A549 (cell line): ENCODE measurements at regions not wholly inside any gene's neighbourhood (a gene's known extent, or its start where the extent isn't known, plus 50 kb on each side); places are given as distances from the start of the nearest gene placed in this dataset.

ENCODE experiments used
- ATAC-seq, 2 experiments: fragments of 200-7000 bp in 1 of 2; fragments of >200 bp in 1 of 2; cut with Nextera tagmentation in 1 of 2; cut with Tn5 transposase in 1 of 2; 3 replicates each; pipeline versions ENCODE4 v1.8.0 to v1.9.1; 2018 to 2020; ENCODE audit warnings: mild to moderate bottlenecking in 1 of 2, moderate library complexity in 1 of 2
- CTCF ChIA-PET: fragments of 300-600 bp; sonication (Branson Sonifier 250); formaldehyde crosslinking; extraction: SDS; loops from one replicate; lab custom pipeline; 2021; ENCODE audit warnings: antibody characterized with exemption, inconsistent platforms; lab: Yijun Ruan, JAX
- POLR2A ChIA-PET: fragments of 350-600 bp; formaldehyde crosslinking; extraction: SDS; loops from one replicate; lab custom pipeline; 2021; ENCODE audit warnings: antibody characterized with exemption, inconsistent platforms; lab: Yijun Ruan, JAX
- DNase-seq, 2 experiments: peaks; one replicate each; pipeline versions ENCODE4 v3.0.0 to v3.0.0-alpha.2; 2011 to 2016; ENCODE audit warnings: low read depth in 1 of 2, low spot score in 1 of 2
- FAIRE-seq: peaks from 2 replicates; lab custom pipeline; 2011; peaks lifted over from hg19 to GRCh38; lab: Jason Lieb, UNC
- H3K27ac ChIP-seq, 2 experiments: fragments of >200 bp; sonication (Bioruptor Twin); formaldehyde crosslinking; 3 replicates each; pipeline ENCODE4 v1.5.1; 2016 to 2017
- H3K4me1 ChIP-seq: fragments of >200 bp; sonication (Bioruptor Twin); formaldehyde crosslinking; 3 replicates; pipeline ENCODE4 v1.6.1; 2016
- H3K4me2 ChIP-seq: fragments of >200 bp; sonication (Bioruptor Twin); formaldehyde crosslinking; 3 replicates; pipeline ENCODE4 v1.6.1; 2016
- H3K4me3 ChIP-seq: fragments of >200 bp; sonication (Bioruptor Twin); formaldehyde crosslinking; 3 replicates; pipeline ENCODE4 v1.5.1; 2016
- H3K9me3 ChIP-seq: fragments of >200 bp; sonication (Bioruptor Twin); formaldehyde crosslinking; 3 replicates; pipeline ENCODE4 v1.6.1; 2016
- CHD2 ChIP-seq: fragments of 150-350 bp; IDR thresholded peaks from 2 replicates; pipeline ENCODE4 v1.6.1; 2014; ENCODE audit warnings: low read length; ENCODE audit not compliant: partially characterized antibody
- CHD4 ChIP-seq: fragments of 200-600 bp; sonication (generic); IDR thresholded peaks from 2 replicates; pipeline ENCODE4 v1.6.1; 2016; ENCODE audit warnings: antibody characterized with exemption, mild to moderate bottlenecking, borderline replicate concordance
- EHF ChIP-seq: fragments of 250-450 bp; sonication (Bioruptor Pico); IDR thresholded peaks from 2 replicates; pipeline ENCODE4 v1.5.0; 2020; ENCODE audit warnings: mild to moderate bottlenecking
- EP300 ChIP-seq, 2 experiments: fragments of >200 bp; sonication (Bioruptor Twin); formaldehyde crosslinking; IDR thresholded peaks; 2 replicates in 1 of 2; 3 replicates in 1 of 2; pipeline ENCODE4 v1.6.1; 2016 to 2017
- GATA3 ChIP-seq: IDR thresholded peaks from 2 replicates; pipeline ENCODE4 v1.6.1; 2012; ENCODE audit warnings: borderline replicate concordance
- HDAC2 ChIP-seq: fragments of 200-600 bp; sonication (generic); IDR thresholded peaks from 2 replicates; pipeline ENCODE4 v1.6.1; 2016
- HOXA7 ChIP-seq: fragments of 250-450 bp; sonication (Bioruptor Pico); IDR thresholded peaks from 2 replicates; pipeline ENCODE4 v1.5.0; 2020; ENCODE audit warnings: mild to moderate bottlenecking, moderate library complexity
- HOXB13 ChIP-seq: fragments of 250-450 bp; sonication (Bioruptor Pico); IDR thresholded peaks from 2 replicates; pipeline ENCODE4 v1.5.0; 2020; ENCODE audit warnings: low read depth, mild to moderate bottlenecking, moderate library complexity
- HOXB5 ChIP-seq: fragments of 250-450 bp; sonication (Bioruptor Pico); IDR thresholded peaks from 2 replicates; pipeline ENCODE4 v1.5.0; 2020; ENCODE audit warnings: mild to moderate bottlenecking, moderate library complexity
- JUNB ChIP-seq: fragments of >200 bp; sonication (Bioruptor Twin); formaldehyde crosslinking; IDR thresholded peaks from 2 replicates; pipeline ENCODE4 v1.6.1; 2016
- KDM1A ChIP-seq: fragments of 200-600 bp; sonication (generic); IDR thresholded peaks from 2 replicates; pipeline ENCODE4 v1.6.1; 2016; ENCODE audit warnings: low read depth, mild to moderate bottlenecking
- MAZ ChIP-seq: fragments of 150-350 bp; IDR thresholded peaks from 2 replicates; pipeline ENCODE4 v1.6.1; 2014; ENCODE audit warnings: antibody characterized with exemption, low read depth, low read length, borderline replicate concordance
- MYC ChIP-seq: IDR thresholded peaks from 2 replicates; pipeline ENCODE4 v1.6.1; 2012; ENCODE audit warnings: mild to moderate bottlenecking, inconsistent platforms, low read length, improper control_type of control experiment, borderline replicate concordance
- PHF8 ChIP-seq: fragments of 200-600 bp; sonication (generic); IDR thresholded peaks from 2 replicates; pipeline ENCODE4 v1.6.1; 2016; ENCODE audit warnings: low read depth, mild to moderate bottlenecking, antibody characterized with exemption, moderate library complexity, borderline replicate concordance
- POLR2A ChIP-seq: IDR thresholded peaks from 2 replicates; pipeline ENCODE4 v1.6.1; 2012; ENCODE audit warnings: mild to moderate bottlenecking, low read length
- POLR2AphosphoS2 ChIP-seq: conservative IDR thresholded peaks from 2 replicates; pipeline ENCODE4 v1.6.1; 2012; ENCODE audit warnings: low read length, improper control_type of control experiment, inconsistent platforms
- RARB ChIP-seq: fragments of 250-450 bp; sonication (Bioruptor Pico); IDR thresholded peaks from 2 replicates; pipeline ENCODE4 v1.8.0; 2021; ENCODE audit warnings: mild to moderate bottlenecking, moderate library complexity
- SMC3 ChIP-seq: fragments of >200 bp; sonication (Bioruptor Twin); formaldehyde crosslinking; IDR thresholded peaks from 3 replicates; pipeline ENCODE4 v1.6.1; 2018; ENCODE audit warnings: inconsistent platforms
- SREBF2 ChIP-seq: fragments of 450-650 bp; IDR thresholded peaks from 2 replicates; pipeline ENCODE4 v1.6.1; 2014; ENCODE audit warnings: mild to moderate bottlenecking, moderate library complexity
- ZNF302 ChIP-seq: fragments of 250-450 bp; sonication (Bioruptor Pico); IDR thresholded peaks from 2 replicates; pipeline ENCODE4 v1.9.0; 2021; ENCODE audit warnings: inconsistent platforms, mild to moderate bottlenecking, moderate library complexity
- WGBS: methylation state at CpG from one replicate; pipeline ENCODE4 v1.1.6; 2017; ENCODE audit errors: missing lambda C conversion rate; 5-methylcytosine and 5-hydroxymethylcytosine counted together
- TF ChIP-seq, protein P1 (sequence below): fragments of >200 bp; sonication (Bioruptor Twin); formaldehyde crosslinking; IDR thresholded peaks from 3 replicates; pipeline ENCODE4 v1.6.1; 2016
- TF ChIP-seq, protein P2 (sequence below): fragments of >200 bp; sonication (Bioruptor Twin); formaldehyde crosslinking; IDR thresholded peaks from 3 replicates; pipeline ENCODE4 v1.5.1; 2016
- TF ChIP-seq, protein P3 (sequence below): fragments of 250-450 bp; sonication (Bioruptor Pico); IDR thresholded peaks from 2 replicates; pipeline ENCODE4 v1.5.0; 2020; ENCODE audit warnings: low read depth, mild to moderate bottlenecking, moderate library complexity
- TF ChIP-seq, protein P4 (sequence below): IDR thresholded peaks from 2 replicates; pipeline ENCODE4 v1.6.1; 2012; ENCODE audit warnings: low read depth, borderline replicate concordance
- TF ChIP-seq, protein P5 (sequence below): fragments of 200-600 bp; sonication (generic); IDR thresholded peaks from 2 replicates; pipeline ENCODE4 v1.6.1; 2016; ENCODE audit warnings: antibody characterized with exemption, mild to moderate bottlenecking, moderate library complexity
- TF ChIP-seq, protein P6 (sequence below): fragments of 250-450 bp; sonication (Bioruptor Pico); IDR thresholded peaks from 2 replicates; pipeline ENCODE4 v1.5.0; 2021; ENCODE audit warnings: mild to moderate bottlenecking, moderate library complexity, borderline replicate concordance
- TF ChIP-seq, protein P7 (sequence below): IDR thresholded peaks from 2 replicates; pipeline ENCODE4 v1.6.1; 2012

DNA sequence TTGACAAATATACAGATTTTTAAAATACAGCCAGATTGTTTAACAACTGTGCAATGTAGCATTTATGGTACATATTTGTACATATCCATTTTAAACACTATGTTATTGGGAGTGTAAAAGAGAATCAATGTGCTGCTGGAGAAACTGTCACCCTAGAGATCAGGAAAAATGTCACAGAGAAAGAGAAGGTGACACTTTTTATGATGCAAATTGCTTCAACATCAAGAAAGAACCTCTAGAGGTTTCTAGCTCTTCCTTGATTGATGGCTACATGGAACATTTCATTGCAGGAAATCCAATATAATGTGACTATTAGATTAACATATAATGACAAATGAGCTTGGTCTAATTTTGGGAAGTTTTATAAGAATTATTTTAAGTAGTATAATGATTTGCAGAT, 1491.2 kb upstream of the PCDH20 start (continued):
- TF ChIP-seq KDM1A, result no peak
- no peak for TF ChIP-seq HOXB13
- TF ChIP-seq POLR2A, result no peak
- TF ChIP-seq, protein P1, sequence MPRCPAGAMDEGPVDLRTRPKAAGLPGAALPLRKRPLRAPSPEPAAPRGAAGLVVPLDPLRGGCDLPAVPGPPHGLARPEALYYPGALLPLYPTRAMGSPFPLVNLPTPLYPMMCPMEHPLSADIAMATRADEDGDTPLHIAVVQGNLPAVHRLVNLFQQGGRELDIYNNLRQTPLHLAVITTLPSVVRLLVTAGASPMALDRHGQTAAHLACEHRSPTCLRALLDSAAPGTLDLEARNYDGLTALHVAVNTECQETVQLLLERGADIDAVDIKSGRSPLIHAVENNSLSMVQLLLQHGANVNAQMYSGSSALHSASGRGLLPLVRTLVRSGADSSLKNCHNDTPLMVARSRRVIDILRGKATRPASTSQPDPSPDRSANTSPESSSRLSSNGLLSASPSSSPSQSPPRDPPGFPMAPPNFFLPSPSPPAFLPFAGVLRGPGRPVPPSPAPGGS, result no peak

DNA sequence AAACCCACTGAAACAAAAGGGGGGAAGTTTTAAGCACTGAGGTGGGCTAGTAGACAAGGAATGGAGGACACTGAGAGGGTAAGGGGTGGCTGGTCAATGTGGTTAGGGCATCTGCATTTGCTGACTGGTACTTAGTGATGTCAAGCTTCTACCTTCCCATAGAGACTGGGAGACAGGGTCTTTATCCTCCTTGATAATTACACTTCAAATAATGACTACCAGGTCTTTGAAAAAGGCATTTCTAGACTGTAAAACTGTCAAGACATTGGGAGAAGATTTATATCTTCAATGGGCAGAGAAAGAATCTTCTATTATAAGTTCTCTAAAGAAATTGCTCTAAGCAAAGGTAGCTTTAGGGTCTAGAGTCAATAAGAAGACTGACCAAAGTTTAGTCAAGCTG, 1490.8 kb upstream of the PCDH20 start:
- CTCF ChIA-PET, result no interaction called here
- TF ChIP-seq CHD2, result no peak
- no peak for TF ChIP-seq HOXB5 (CRISPR knock-in tag)
- TF ChIP-seq EHF, result no peak
- TF ChIP-seq POLR2AphosphoS2, result no peak
- TF ChIP-seq, protein P2, sequence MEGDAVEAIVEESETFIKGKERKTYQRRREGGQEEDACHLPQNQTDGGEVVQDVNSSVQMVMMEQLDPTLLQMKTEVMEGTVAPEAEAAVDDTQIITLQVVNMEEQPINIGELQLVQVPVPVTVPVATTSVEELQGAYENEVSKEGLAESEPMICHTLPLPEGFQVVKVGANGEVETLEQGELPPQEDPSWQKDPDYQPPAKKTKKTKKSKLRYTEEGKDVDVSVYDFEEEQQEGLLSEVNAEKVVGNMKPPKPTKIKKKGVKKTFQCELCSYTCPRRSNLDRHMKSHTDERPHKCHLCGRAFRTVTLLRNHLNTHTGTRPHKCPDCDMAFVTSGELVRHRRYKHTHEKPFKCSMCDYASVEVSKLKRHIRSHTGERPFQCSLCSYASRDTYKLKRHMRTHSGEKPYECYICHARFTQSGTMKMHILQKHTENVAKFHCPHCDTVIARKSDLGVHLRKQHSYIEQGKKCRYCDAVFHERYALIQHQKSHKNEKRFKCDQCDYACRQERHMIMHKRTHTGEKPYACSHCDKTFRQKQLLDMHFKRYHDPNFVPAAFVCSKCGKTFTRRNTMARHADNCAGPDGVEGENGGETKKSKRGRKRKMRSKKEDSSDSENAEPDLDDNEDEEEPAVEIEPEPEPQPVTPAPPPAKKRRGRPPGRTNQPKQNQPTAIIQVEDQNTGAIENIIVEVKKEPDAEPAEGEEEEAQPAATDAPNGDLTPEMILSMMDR, result no peak
- no peak for TF ChIP-seq PHF8
- TF ChIP-seq KDM1A, result no peak
- no peak for TF ChIP-seq SMC3
- TF ChIP-seq RARB (CRISPR knock-in tag), result no peak
- no peak for TF ChIP-seq HDAC2
- TF ChIP-seq, protein P3, sequence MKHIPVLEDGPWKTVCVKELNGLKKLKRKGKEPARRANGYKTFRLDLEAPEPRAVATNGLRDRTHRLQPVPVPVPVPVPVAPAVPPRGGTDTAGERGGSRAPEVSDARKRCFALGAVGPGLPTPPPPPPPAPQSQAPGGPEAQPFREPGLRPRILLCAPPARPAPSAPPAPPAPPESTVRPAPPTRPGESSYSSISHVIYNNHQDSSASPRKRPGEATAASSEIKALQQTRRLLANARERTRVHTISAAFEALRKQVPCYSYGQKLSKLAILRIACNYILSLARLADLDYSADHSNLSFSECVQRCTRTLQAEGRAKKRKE, result no peak
- TF ChIP-seq SREBF2, result no peak
- no peak for TF ChIP-seq ZNF302 (CRISPR knock-in tag)
- TF ChIP-seq, protein P4, sequence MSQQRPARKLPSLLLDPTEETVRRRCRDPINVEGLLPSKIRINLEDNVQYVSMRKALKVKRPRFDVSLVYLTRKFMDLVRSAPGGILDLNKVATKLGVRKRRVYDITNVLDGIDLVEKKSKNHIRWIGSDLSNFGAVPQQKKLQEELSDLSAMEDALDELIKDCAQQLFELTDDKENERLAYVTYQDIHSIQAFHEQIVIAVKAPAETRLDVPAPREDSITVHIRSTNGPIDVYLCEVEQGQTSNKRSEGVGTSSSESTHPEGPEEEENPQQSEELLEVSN, result no peak
- no peak for TF ChIP-seq MYC
- no peak for TF ChIP-seq MAZ
- TF ChIP-seq, all 56 proteins: peak for 0
- POLR2A ChIA-PET, result no interaction called here
- DNase-seq, result no peak
- no peak for ATAC-seq
- no peaks in the 10 kb centered on the region for H3K4me1 ChIP-seq
- FAIRE-seq, result no peak
- H3K9me3 ChIP-seq, result no peaks in the 10 kb centered on the region
- H3K4me3 ChIP-seq, result no peak overlapping the region
- no peak overlapping the region for H3K4me2 ChIP-seq
- no peak overlapping the region for H3K27ac ChIP-seq

DNA sequence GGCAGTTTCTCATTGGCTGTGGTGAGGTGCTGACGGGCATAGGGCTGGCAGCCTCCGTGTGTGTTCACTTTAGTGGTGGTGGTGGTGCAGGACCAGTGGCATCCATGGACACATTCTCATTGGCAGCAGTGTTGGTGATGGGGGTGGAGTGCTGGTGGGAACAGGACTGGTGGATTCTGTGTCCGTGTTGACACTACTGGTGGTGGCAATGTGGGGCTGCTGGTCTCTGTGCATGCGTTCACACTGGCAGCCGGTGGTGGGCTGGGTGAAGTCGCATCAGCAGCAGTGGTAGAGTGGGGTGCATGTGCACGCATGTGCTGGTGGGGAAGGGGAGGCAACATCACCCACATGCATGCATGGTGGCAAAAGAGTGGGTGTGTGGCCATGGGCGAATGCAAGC, 1471.4 kb upstream of the PCDH20 start:
- CTCF ChIA-PET, result no interaction called here
- no peaks in the 10 kb centered on the region for H3K9me3 ChIP-seq
- no peak for TF ChIP-seq CHD4
- TF ChIP-seq, protein P5, sequence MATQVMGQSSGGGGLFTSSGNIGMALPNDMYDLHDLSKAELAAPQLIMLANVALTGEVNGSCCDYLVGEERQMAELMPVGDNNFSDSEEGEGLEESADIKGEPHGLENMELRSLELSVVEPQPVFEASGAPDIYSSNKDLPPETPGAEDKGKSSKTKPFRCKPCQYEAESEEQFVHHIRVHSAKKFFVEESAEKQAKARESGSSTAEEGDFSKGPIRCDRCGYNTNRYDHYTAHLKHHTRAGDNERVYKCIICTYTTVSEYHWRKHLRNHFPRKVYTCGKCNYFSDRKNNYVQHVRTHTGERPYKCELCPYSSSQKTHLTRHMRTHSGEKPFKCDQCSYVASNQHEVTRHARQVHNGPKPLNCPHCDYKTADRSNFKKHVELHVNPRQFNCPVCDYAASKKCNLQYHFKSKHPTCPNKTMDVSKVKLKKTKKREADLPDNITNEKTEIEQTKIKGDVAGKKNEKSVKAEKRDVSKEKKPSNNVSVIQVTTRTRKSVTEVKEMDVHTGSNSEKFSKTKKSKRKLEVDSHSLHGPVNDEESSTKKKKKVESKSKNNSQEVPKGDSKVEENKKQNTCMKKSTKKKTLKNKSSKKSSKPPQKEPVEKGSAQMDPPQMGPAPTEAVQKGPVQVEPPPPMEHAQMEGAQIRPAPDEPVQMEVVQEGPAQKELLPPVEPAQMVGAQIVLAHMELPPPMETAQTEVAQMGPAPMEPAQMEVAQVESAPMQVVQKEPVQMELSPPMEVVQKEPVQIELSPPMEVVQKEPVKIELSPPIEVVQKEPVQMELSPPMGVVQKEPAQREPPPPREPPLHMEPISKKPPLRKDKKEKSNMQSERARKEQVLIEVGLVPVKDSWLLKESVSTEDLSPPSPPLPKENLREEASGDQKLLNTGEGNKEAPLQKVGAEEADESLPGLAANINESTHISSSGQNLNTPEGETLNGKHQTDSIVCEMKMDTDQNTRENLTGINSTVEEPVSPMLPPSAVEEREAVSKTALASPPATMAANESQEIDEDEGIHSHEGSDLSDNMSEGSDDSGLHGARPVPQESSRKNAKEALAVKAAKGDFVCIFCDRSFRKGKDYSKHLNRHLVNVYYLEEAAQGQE, result no peak
- TF ChIP-seq GATA3, result no peak
- no peak for TF ChIP-seq MYC
- TF ChIP-seq JUNB, result no peak
- TF ChIP-seq HOXA7, result no peak
- TF ChIP-seq HDAC2, result no peak
- no peak for TF ChIP-seq SREBF2
- no peak for TF ChIP-seq EP300 (IDR thresholded peaks at IDR 0.05)
- TF ChIP-seq, protein P6, sequence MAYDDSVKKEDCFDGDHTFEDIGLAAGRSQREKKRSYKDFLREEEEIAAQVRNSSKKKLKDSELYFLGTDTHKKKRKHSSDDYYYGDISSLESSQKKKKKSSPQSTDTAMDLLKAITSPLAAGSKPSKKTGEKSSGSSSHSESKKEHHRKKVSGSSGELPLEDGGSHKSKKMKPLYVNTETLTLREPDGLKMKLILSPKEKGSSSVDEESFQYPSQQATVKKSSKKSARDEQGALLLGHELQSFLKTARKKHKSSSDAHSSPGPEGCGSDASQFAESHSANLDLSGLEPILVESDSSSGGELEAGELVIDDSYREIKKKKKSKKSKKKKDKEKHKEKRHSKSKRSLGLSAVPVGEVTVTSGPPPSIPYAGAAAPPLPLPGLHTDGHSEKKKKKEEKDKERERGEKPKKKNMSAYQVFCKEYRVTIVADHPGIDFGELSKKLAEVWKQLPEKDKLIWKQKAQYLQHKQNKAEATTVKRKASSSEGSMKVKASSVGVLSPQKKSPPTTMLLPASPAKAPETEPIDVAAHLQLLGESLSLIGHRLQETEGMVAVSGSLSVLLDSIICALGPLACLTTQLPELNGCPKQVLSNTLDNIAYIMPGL, result no peak
- TF ChIP-seq, protein P7, sequence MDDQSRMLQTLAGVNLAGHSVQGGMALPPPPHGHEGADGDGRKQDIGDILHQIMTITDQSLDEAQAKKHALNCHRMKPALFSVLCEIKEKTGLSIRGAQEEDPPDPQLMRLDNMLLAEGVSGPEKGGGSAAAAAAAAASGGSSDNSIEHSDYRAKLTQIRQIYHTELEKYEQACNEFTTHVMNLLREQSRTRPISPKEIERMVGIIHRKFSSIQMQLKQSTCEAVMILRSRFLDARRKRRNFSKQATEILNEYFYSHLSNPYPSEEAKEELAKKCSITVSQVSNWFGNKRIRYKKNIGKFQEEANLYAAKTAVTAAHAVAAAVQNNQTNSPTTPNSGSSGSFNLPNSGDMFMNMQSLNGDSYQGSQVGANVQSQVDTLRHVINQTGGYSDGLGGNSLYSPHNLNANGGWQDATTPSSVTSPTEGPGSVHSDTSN, result no peak
- TF ChIP-seq EHF, result no peak
- no peak for TF ChIP-seq SMC3

More for the DNA sequence above, 1471.4 kb upstream of the PCDH20 start:
- no peak for DNase-seq
- H3K4me2 ChIP-seq, result no peak overlapping the region
- no peak for FAIRE-seq
- H3K4me1 ChIP-seq, result no peaks in the 10 kb centered on the region
- ATAC-seq, result no peak
- WGBS, result 50% methylated on average over 8 of the region's 8 CpGs
- H3K27ac ChIP-seq, result no peak overlapping the region
- H3K4me3 ChIP-seq, result no peak overlapping the region
- POLR2A ChIA-PET, result no interaction called here
